Stomach (tissue), 4 donors: ENCODE measurements at regions not wholly inside any gene's neighbourhood (a gene's known extent, or its start where the extent isn't known, plus 50 kb on each side); places are given as distances from the start of the nearest gene placed in this dataset.

Source experiments
- POLR2A ChIP-seq, 4 donors: fragments of 450-650 bp; IDR thresholded peaks; one replicate each; pipeline ENCODE4 v1.6.1; 2016; ENCODE audit warnings: antibody characterized with exemption in 4 of 4, control low read depth in 2 of 4, mild to moderate bottlenecking in 1 of 4, moderate library complexity in 1 of 4
- POLR2AphosphoS5 ChIP-seq, 3 donors: sonication (generic); formaldehyde crosslinking; IDR thresholded peaks; one replicate each; pipeline ENCODE4 v1.6.1; 2016; ENCODE audit warnings: antibody characterized with exemption in 3 of 3
- TF ChIP-seq, protein P1 (sequence below), 7 experiments: fragments of 450-650 bp in 4 of 7; fragments of 200-600 bp in 3 of 7; sonication (generic) in 3 of 7; IDR thresholded peaks; one replicate each; pipeline ENCODE4 v1.5.1; 2016 to 2019; ENCODE audit warnings: antibody characterized with exemption in 7 of 7, control low read depth in 2 of 7, mild to moderate bottlenecking in 1 of 7

DNA sequence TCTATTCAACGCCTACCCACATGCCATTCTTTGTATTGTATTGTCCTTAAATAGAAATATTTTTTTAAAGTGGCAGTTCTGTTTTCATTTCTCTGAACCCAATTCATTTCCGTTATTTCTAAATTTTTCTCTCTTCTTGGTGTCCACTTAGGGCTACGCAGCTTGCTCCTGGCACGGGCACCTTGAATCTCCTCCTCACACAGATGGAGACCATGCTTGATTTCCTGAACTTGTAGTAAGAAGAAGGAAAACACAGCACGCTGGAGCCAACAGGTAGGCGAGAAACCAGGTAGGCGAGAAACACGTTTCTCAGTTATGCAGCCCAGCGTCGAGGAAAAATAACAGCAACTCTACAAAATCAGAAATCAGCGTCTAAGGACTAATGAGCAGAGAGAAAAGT, 428.9 kb downstream of the STK39 start:
- TF ChIP-seq, protein P1, sequence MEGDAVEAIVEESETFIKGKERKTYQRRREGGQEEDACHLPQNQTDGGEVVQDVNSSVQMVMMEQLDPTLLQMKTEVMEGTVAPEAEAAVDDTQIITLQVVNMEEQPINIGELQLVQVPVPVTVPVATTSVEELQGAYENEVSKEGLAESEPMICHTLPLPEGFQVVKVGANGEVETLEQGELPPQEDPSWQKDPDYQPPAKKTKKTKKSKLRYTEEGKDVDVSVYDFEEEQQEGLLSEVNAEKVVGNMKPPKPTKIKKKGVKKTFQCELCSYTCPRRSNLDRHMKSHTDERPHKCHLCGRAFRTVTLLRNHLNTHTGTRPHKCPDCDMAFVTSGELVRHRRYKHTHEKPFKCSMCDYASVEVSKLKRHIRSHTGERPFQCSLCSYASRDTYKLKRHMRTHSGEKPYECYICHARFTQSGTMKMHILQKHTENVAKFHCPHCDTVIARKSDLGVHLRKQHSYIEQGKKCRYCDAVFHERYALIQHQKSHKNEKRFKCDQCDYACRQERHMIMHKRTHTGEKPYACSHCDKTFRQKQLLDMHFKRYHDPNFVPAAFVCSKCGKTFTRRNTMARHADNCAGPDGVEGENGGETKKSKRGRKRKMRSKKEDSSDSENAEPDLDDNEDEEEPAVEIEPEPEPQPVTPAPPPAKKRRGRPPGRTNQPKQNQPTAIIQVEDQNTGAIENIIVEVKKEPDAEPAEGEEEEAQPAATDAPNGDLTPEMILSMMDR (IDR thresholded peaks at IDR 0.05) = no peak
- TF ChIP-seq POLR2AphosphoS5 (IDR thresholded peaks at IDR 0.05) (no peak), POLR2A (IDR thresholded peaks at IDR 0.05) (no peak)
